ENCODE measurements at regions not wholly inside any gene's neighbourhood (a gene's known extent, or its start where the extent isn't known, plus 50 kb on each side); places are given as distances from the start of the nearest gene placed in this dataset.
"Not testable (repeated sequence)": the region's sequence is repeated elsewhere in the genome, so short reads cannot be mapped to it uniquely, and the experiment has no call there.

- DNase-seq (ENCODE audit: low read depth) = not testable (repeated sequence)
Observed at GRCh38 chr2:131738996-131739434, 211.3 kb downstream of the CCDC74A start.

- DNase-seq (ENCODE audit: low read depth) = no peak
Observed at GRCh38 chr2:131753640-131754561, 226.2 kb downstream of the CCDC74A start.

GRCh38 chr2:131754929-131755720 is 227.4 kb downstream of the CCDC74A start:
- DNase-seq (ENCODE audit: low read depth) = no peak

GRCh38 chr2:131756141-131756907 is 228.6 kb downstream of the CCDC74A start:
- no peak for DNase-seq (ENCODE audit: low read depth)

GRCh38 chr2:131758941-131759340 is 231.3 kb downstream of the CCDC74A start:
- not testable (repeated sequence) for DNase-seq (ENCODE audit: low read depth)

- not testable (repeated sequence) for DNase-seq (ENCODE audit: low read depth)
Observed at GRCh38 chr2:131774955-131775555, 247.4 kb downstream of the CCDC74A start.

GRCh38 chr2:131775903-131776506 is 248.3 kb downstream of the CCDC74A start:
- DNase-seq (ENCODE audit: low read depth) = not testable (repeated sequence)

GRCh38 chr2:131780446-131780845 is 252.8 kb downstream of the CCDC74A start:
- not testable (repeated sequence) for DNase-seq (ENCODE audit: low read depth)

- no peak for DNase-seq (ENCODE audit: low read depth)
Observed at GRCh38 chr2:131801210-131801744, 273.6 kb downstream of the CCDC74A start.

- DNase-seq (ENCODE audit: low read depth) = peak; percentile 38
Observed at GRCh38 chr2:131801745-131802350, 274.2 kb downstream of the CCDC74A start.

- peak; percentile 13 for DNase-seq (ENCODE audit: low read depth)
Observed at GRCh38 chr2:131802351-131802836, 274.7 kb downstream of the CCDC74A start.

- not testable (repeated sequence) for DNase-seq (ENCODE audit: low read depth)
Observed at GRCh38 chr2:131803237-131803636, 275.5 kb downstream of the CCDC74A start.

GRCh38 chr2:131812605-131813004 is 284.9 kb downstream of the CCDC74A start:
- not testable (repeated sequence) for DNase-seq (ENCODE audit: low read depth)

- not testable (repeated sequence) for DNase-seq (ENCODE audit: low read depth)
Observed at GRCh38 chr2:131813378-131813777, 285.7 kb downstream of the CCDC74A start.

GRCh38 chr2:131818267-131818973 is 290.7 kb downstream of the CCDC74A start:
- not testable (repeated sequence) for DNase-seq (ENCODE audit: low read depth)

GRCh38 chr2:131822237-131822721 is 294.6 kb downstream of the CCDC74A start:
- DNase-seq (ENCODE audit: low read depth) = not testable (repeated sequence)

- not testable (repeated sequence) for DNase-seq (ENCODE audit: low read depth)
Observed at GRCh38 chr2:131823058-131823457, 295.4 kb downstream of the CCDC74A start.

GRCh38 chr2:131824986-131825385 is 297.3 kb downstream of the CCDC74A start:
- not testable (repeated sequence) for DNase-seq (ENCODE audit: low read depth)
